CD4-positive, alpha-beta T cell treated with Interleukin-21 for 1 hour (primary cell): ENCODE measurements at regions not wholly inside any gene's neighbourhood (a gene's known extent, or its start where the extent isn't known, plus 50 kb on each side); places are given as distances from the start of the nearest gene placed in this dataset.

Experiments
- DNase-seq: peaks from one replicate; pipeline ENCODE4 v3.0.0-alpha.2; 2020

- DNase-seq: no peak
These were observed 296.8 kb downstream of the WDR72 start for GRCh38 chr15:53462651-53463050.

- DNase-seq: no peak
These were observed 297.8 kb downstream of the WDR72 start for GRCh38 chr15:53461677-53462076.

- DNase-seq: no peak
These were observed 300.7 kb downstream of the WDR72 start for GRCh38 chr15:53458736-53459135.

- DNase-seq: no peak
These were observed 302.0 kb downstream of the WDR72 start for GRCh38 chr15:53457479-53457878.

- DNase-seq: no peak
These were observed 304.4 kb downstream of the WDR72 start for GRCh38 chr15:53454843-53455721.

- DNase-seq: no peak
These were observed 305.0 kb downstream of the WDR72 start for GRCh38 chr15:53454535-53454842.

GRCh38 chr15:53453253-53454105 is 306.0 kb downstream of the WDR72 start:
- no peak for DNase-seq

DNA sequence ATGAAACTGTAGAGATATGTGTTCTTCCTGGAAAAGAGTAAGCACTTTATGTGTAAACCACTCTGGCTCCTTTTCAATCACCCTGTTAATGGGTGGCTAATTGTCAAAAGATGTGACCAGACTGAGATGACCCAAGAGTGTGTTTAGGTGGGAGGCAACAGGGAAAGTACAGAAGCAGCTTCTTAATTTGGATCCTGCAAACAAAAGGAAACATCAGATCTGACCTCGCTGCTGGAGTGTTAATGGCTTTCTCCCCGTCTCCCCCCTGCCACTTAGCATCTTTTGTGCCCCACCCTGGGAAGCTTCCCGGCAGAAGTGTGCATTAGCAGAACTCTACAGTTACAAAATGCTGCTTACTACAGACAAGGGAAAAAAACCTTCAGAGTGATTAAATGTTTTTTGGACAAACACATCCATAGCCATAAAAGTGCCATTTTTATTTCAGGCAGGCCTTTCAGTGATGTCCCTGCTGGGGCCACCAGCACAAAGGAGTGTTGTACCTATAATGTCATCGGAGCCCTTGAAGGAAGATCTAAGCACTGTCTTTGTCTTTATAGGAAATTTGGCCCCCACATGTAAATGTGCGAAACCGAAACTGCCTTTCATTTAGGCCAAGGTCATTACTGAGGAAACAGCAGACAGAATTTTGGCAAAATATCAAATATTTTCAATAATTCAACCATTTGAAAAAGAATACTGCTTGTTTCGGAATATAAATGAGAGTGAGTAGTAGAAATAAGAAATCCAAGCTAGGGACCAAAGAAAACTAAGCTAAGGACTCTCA is 311.0 kb downstream of the WDR72 start:
- DNase-seq: no peak

GRCh38 chr15:53447742-53448141 is 311.7 kb downstream of the WDR72 start:
- DNase-seq: no peak

- no peak for DNase-seq
These were observed 312.3 kb downstream of the WDR72 start for GRCh38 chr15:53447053-53447574.

- no peak for DNase-seq
These were observed 313.1 kb downstream of the WDR72 start for GRCh38 chr15:53446376-53446775.

DNA sequence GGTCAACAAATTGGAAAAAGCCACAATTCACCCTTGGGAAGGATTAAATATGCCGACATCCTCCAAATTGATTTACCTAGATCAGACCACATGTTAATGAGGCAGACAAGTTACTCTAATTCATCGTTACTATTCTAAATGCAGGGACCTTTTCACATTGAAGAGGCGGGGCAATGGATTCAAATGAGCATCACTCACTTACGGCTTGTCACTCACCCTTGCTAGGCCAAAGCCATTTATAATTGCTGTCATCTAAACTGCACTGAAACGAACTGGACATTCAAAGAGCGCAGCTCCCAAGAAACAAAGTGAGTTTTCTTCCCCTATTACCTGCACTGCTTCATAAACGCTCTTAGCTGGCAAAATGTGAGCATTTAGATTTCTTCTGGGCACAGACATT is 313.9 kb downstream of the WDR72 start:
- no peak for DNase-seq

GRCh38 chr15:53437985-53438841 is 321.2 kb downstream of the WDR72 start:
- no peak for DNase-seq

DNA sequence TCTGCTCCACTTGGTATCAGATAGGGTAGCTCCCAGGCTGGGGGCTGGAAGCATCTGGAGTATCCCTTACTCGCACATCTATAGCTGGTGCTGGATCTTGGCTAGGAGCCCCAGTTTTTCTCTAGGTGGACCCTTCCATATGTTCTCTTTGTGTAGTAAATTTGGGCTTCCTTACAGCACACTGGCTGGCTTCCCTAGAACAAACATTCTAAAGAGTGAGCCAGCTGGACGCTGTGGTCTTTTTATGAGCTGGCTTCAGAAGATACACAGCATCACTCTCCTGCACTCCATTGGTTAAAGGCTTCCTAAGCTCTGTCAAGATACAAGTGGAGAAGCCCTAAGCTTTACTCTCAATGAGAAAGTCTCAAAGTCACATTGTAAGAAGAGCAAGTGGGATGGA is 322.1 kb downstream of the WDR72 start:
- no peak for DNase-seq

GRCh38 chr15:53434174-53434678 is 325.2 kb downstream of the WDR72 start:
- no peak for DNase-seq

DNA sequence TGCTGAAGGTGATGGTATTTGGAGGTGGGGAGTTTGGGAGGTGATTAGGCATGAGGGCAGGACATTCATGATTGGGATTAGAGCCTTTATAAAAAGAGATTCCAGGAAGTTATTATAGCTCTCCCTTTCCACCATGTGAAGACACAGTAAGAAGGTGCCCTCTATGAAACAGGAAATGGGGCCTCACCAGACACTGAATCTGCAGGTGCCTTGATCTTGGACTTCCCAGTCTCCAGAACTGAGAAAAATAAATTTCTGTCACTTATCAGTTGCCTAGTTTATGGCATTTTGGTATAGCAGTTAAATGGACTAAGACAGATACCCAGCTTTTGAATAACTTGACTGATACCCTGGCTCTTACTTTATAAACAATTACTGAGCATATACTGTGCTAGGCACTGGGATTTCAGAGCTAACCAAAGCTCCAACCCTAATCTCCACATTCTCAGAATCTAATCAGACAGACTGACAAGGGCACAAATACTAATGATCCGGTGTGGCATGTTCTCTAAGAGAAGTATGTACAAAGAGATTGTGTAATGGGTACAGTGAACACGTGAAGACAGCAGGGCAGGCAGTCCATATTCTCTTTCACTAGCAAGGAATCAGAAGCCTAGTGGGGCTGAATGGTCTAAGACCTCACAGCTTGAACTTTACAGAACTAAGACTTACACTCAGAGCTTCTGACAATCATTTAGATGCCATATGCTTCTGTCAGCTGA is 343.1 kb downstream of the WDR72 start:
- no peak for DNase-seq

DNA sequence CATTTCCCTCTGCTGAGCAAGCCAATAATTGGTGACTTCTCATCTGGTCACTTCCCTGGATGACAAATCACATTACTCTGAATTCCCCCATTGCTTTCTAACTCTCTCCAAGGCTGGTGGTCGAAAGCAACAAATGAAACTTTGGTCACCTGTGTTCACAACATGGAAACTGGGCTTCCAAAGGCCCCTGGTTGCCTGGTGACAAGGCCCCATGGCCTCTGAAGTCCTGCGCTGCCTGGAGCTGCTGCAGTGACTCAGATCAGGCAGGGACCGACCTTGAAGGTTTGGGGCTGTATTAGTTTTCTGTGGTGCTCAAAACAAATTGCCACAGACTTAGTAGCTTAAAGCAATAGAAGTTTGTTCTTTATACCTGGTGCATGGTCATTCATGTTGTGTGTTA is 345.3 kb downstream of the WDR72 start:
- no peak for DNase-seq

DNA sequence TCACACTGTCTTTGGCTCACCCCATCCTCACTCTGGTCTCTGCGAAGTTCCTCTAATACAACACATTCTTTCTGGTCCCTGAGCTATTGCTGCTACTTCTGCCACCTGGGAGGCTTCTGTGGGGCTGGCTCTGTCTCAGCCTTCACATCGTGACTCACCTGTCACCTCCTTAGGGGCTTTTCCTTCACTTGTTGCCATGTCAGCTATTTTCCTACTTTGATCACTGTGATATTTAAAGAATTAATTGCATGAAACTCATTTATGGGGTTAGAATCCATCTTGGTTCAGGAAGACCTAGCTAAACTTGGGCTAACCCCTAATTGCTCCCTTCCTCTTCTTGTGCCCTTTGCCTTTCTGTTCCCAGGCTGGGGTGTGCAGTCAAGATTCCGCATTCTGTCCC is 346.9 kb downstream of the WDR72 start:
- no peak for DNase-seq

DNA sequence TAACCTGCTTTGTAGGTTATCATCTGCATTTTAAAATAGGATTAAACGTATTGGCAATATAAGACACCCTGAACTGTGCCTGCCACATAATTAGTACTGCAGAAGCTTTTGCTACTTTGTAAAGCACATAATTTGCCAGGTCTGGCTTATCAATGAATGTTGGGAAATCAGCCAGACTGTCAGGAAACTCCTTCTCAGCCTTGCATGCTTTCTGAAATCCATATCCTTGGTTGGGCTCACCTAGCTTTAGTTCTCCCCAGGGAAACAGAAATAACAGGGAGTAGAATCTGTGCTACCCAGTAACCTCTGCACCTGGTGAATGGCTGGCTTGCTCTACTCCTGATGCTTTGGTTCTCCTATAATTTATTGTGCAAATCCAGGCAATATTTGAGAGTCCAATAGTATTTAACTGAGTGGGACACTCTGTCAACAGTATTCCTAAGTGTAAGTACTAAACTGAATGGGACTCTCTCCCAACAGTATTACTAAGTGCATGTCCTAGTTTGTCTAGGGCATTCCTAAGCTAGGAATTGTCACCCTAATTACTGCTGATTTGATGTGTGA is 354.5 kb downstream of the WDR72 start:
- no peak for DNase-seq

GRCh38 chr15:53401503-53401902 is 358.0 kb downstream of the WDR72 start:
- DNase-seq: no peak

- DNase-seq: no peak
These were observed 358.5 kb downstream of the WDR72 start for GRCh38 chr15:53400986-53401385.
